ENCODE measurements at regions not wholly inside any gene's neighbourhood (a gene's known extent, or its start where the extent isn't known, plus 50 kb on each side); places are given as distances from the start of the nearest gene placed in this dataset.

- H3K4me3 ChIP-seq (ENCODE audit: low read length): no peak overlapping the region
- H3K27me3 Mint-ChIP-seq (ENCODE audit: low read depth in 2 of 2): no peaks in the 10 kb centered on the region
- no peaks in the 10 kb centered on the region for H3K4me1 Mint-ChIP-seq
- H3K27ac ChIP-seq (ENCODE audit: low read length): no peak overlapping the region
- no peaks in the 10 kb centered on the region for H3K4me1 ChIP-seq (ENCODE audit: control insufficient read depth, insufficient read depth, low read length)
- DNase-seq (no peak), ATAC-seq (no peak)
- H3K36me3 ChIP-seq (ENCODE audit: control insufficient read depth, insufficient read depth, low read length): no peaks in the 10 kb centered on the region
- TF ChIP-seq CTCF (IDR thresholded peaks at IDR 0.05): no peak
- H3K27ac Mint-ChIP-seq: no peak overlapping the region
- no peaks in the 10 kb centered on the region for H3K36me3 Mint-ChIP-seq
- H3K9me3 Mint-ChIP-seq: peaks cover 2 to 13% of the 10 kb centered on the region in 2 donors
- intact Hi-C loops (cut with micrococcal nuclease): no loop called here
- no peaks in the 10 kb centered on the region for H3K27me3 ChIP-seq (ENCODE audit: control insufficient read depth, insufficient read depth, low read length)
- no peak overlapping the region for H3K4me3 Mint-ChIP-seq
- no CpG with 5 or more reads among the region's 2 CpGs for WGBS (ENCODE audit: insufficient coverage)
- no peaks in the 10 kb centered on the region for H3K9me3 ChIP-seq (ENCODE audit: control insufficient read depth, insufficient read depth, low read length)
These were observed 1564.4 kb downstream of the EFNA5 start for GRCh38 chr5:106106384-106106783.

- no peak for TF ChIP-seq CTCF (IDR thresholded peaks at IDR 0.05)
- ATAC-seq: no peak
- Histone ChIP-seq H3K4me3 (ENCODE audit: low read length) (no peak overlapping the region), H3K27ac (ENCODE audit: low read length) (no peak overlapping the region), H3K27me3 (ENCODE audit: control insufficient read depth, insufficient read depth, low read length) (no peaks in the 10 kb centered on the region), H3K36me3 (ENCODE audit: control insufficient read depth, insufficient read depth, low read length) (no peaks in the 10 kb centered on the region), H3K4me1 (ENCODE audit: control insufficient read depth, insufficient read depth, low read length) (no peaks in the 10 kb centered on the region), H3K9me3 (ENCODE audit: control insufficient read depth, insufficient read depth, low read length) (no peaks in the 10 kb centered on the region)
- Mint-ChIP-seq H3K27ac (no peak overlapping the region), H3K9me3 (peaks cover 17 to 26% of the 10 kb centered on the region in 2 donors), H3K27me3 (ENCODE audit: low read depth in 2 of 2) (no peaks in the 10 kb centered on the region), H3K4me1 (no peaks in the 10 kb centered on the region), H3K4me3 (no peak overlapping the region), H3K36me3 (peaks cover 6% of the 10 kb centered on the region)
- WGBS (ENCODE audit: insufficient coverage): 63% methylated on average over 1 of the region's 1 CpG
- intact Hi-C loops (cut with micrococcal nuclease): no loop called here
- DNase-seq: no peak
These were observed 1573.4 kb downstream of the EFNA5 start for GRCh38 chr5:106097340-106097739.

DNA sequence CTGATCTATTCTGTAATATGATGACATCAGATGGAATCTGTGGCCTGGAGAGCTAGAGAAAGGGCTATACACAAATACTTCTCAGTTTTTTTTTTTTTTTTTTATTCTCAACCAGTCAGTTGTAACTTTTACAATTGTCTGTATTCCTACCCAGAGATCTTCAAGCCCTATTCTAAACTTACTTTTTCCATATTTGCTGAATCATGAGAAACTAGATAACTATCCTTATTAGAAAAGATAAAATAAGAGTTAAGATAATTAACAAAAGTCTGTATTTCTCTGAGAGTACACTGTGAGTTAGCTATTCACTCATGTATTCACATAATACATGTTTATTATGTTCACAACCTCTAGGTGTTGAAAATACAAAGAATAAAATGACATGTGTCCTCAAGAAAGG, 1575.9 kb downstream of the EFNA5 start:
- peaks cover 3% of the 10 kb centered on the region for H3K36me3 Mint-ChIP-seq
- H3K9me3 ChIP-seq (ENCODE audit: control insufficient read depth, insufficient read depth, low read length): no peaks in the 10 kb centered on the region
- DNase-seq: no peak
- peaks cover 15 to 19% of the 10 kb centered on the region in 2 donors for H3K9me3 Mint-ChIP-seq
- H3K4me1 ChIP-seq (ENCODE audit: control insufficient read depth, insufficient read depth, low read length): no peaks in the 10 kb centered on the region
- H3K27me3 Mint-ChIP-seq (ENCODE audit: low read depth in 2 of 2): no peaks in the 10 kb centered on the region
- no peak for ATAC-seq
- no peak overlapping the region for H3K4me3 ChIP-seq (ENCODE audit: low read length)
- H3K36me3 ChIP-seq (ENCODE audit: control insufficient read depth, insufficient read depth, low read length): no peaks in the 10 kb centered on the region
- H3K27ac ChIP-seq (ENCODE audit: low read length): no peak overlapping the region
- intact Hi-C loops (cut with micrococcal nuclease): no loop called here
- no peaks in the 10 kb centered on the region for H3K4me1 Mint-ChIP-seq
- no peak overlapping the region for H3K27ac Mint-ChIP-seq
- H3K27me3 ChIP-seq (ENCODE audit: control insufficient read depth, insufficient read depth, low read length): no peaks in the 10 kb centered on the region
- H3K4me3 Mint-ChIP-seq: no peak overlapping the region
- TF ChIP-seq CTCF (IDR thresholded peaks at IDR 0.05): no peak

GRCh38 chr5:106094204-106094607, 1576.5 kb downstream of the EFNA5 start:
- intact Hi-C loops (cut with micrococcal nuclease): no loop called here

More at GRCh38 chr5:106094204-106094607, 1576.5 kb downstream of the EFNA5 start:
- H3K36me3 Mint-ChIP-seq: no peaks in the 10 kb centered on the region
- no peak for TF ChIP-seq CTCF (IDR thresholded peaks at IDR 0.05)
- no peak overlapping the region for H3K27ac Mint-ChIP-seq
- H3K27ac ChIP-seq (ENCODE audit: low read length): no peak overlapping the region
- H3K27me3 ChIP-seq (ENCODE audit: control insufficient read depth, insufficient read depth, low read length): no peaks in the 10 kb centered on the region
- no peak overlapping the region for H3K4me3 ChIP-seq (ENCODE audit: low read length)
- H3K9me3 Mint-ChIP-seq: peaks cover 10 to 15% of the 10 kb centered on the region in 2 donors
- H3K27me3 Mint-ChIP-seq (ENCODE audit: low read depth in 2 of 2): no peaks in the 10 kb centered on the region
- H3K36me3 ChIP-seq (ENCODE audit: control insufficient read depth, insufficient read depth, low read length): no peaks in the 10 kb centered on the region
- no peaks in the 10 kb centered on the region for H3K9me3 ChIP-seq (ENCODE audit: control insufficient read depth, insufficient read depth, low read length)
- no peaks in the 10 kb centered on the region for H3K4me1 ChIP-seq (ENCODE audit: control insufficient read depth, insufficient read depth, low read length)
- no peak overlapping the region for H3K4me3 Mint-ChIP-seq
- WGBS (ENCODE audit: insufficient coverage): 81% methylated on average over 3 of the region's 4 CpGs
- ATAC-seq (no peak), DNase-seq (no peak)
- no peaks in the 10 kb centered on the region for H3K4me1 Mint-ChIP-seq

Data from natural killer cell (primary cell).